Neural progenitor cell (in vitro differentiated cells): ENCODE measurements at regions not wholly inside any gene's neighbourhood (a gene's known extent, or its start where the extent isn't known, plus 50 kb on each side); places are given as distances from the start of the nearest gene placed in this dataset.

Experiments
- EZH2 ChIP-seq: fragments of 200-600 bp; sonication (generic); IDR thresholded peaks from 2 replicates; pipeline ENCODE4 v1.6.1; 2017; ENCODE audit warnings: antibody characterized with exemption, mild to moderate bottlenecking, moderate library complexity
- EZH2phosphoT487 ChIP-seq: fragments of 200-600 bp; sonication (generic); IDR thresholded peaks from 2 replicates; pipeline ENCODE4 v1.6.1; 2017; ENCODE audit warnings: antibody characterized with exemption
- TF ChIP-seq, protein P1 (sequence below): fragments of 200-600 bp; sonication (generic); IDR thresholded peaks from 2 replicates; pipeline ENCODE4 v1.5.1; 2017; ENCODE audit warnings: antibody characterized with exemption, mild to moderate bottlenecking

DNA sequence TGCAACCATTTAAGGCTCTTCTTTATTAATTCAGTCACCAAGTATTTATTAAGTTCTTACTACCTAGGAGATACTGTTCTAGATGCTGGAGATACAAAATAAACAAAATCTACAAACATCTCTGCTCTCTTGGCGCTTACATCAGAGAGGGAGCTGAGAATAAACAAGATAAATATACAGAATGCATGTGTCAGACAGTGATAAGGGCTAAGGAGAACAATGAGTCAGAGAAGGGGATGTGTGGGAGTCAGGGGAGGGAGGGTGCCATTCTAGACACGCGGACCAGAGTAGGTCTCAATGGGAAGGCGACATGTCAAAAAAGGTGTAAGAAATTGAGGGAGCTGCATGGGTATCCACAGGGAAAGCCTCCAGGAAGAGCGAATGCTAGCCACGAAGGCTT, 393.2 kb downstream of the RWDD3 start:
- TF ChIP-seq, protein P1, sequence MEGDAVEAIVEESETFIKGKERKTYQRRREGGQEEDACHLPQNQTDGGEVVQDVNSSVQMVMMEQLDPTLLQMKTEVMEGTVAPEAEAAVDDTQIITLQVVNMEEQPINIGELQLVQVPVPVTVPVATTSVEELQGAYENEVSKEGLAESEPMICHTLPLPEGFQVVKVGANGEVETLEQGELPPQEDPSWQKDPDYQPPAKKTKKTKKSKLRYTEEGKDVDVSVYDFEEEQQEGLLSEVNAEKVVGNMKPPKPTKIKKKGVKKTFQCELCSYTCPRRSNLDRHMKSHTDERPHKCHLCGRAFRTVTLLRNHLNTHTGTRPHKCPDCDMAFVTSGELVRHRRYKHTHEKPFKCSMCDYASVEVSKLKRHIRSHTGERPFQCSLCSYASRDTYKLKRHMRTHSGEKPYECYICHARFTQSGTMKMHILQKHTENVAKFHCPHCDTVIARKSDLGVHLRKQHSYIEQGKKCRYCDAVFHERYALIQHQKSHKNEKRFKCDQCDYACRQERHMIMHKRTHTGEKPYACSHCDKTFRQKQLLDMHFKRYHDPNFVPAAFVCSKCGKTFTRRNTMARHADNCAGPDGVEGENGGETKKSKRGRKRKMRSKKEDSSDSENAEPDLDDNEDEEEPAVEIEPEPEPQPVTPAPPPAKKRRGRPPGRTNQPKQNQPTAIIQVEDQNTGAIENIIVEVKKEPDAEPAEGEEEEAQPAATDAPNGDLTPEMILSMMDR: no peak
- TF ChIP-seq EZH2: no peak
- TF ChIP-seq EZH2phosphoT487: no peak
